Brain pericyte (primary cell): ENCODE measurements at regions not wholly inside any gene's neighbourhood (a gene's known extent, or its start where the extent isn't known, plus 50 kb on each side); places are given as distances from the start of the nearest gene placed in this dataset.

Experiments
- DNase-seq: peaks from one replicate; pipeline ENCODE4 v3.0.0-alpha.2; 2012; ENCODE audit warnings: low read depth, low spot score

DNA sequence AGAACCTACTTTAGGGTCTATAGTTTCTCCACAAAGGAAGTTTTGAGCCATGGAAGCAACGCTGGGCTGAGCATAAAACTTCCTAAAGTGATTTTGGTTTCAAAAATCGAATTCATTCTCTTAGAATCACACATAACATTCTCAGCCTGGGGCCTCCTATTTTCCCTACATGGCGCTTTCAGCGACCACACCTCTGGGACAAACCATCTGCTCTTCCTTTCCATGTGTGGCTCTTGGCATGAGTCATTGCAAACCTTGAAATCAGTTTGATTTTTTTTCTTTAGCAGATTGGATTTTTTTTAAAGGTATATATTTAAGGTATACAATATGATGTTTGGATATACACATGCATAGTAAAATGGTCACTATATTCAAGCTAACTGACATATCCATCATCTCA lies 72.5 kb upstream of the APCDD1 start:
- no peak for DNase-seq

GRCh38 chr18:10386049-10386448 lies 68.4 kb upstream of the APCDD1 start:
- no peak for DNase-seq

DNA sequence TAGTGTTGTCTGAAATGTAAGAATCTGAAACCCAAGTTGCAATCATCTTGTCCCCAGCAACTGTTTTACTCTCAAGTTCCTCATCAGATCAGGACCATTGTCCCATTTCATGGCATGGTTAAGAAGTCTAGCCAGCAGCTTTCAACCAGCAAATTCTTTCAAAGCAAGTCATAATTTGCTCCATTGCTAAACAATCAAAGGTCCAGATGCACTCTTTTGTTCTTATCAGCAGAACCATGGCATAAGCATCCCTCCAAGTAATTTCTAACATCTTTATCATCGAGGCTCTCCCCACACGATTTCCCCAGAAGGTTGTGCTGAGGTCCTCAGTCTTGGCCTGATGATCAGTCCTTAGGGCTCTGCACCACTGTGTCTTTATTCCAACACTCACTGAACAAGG lies 67.5 kb upstream of the APCDD1 start:
- no peak for DNase-seq

- no peak for DNase-seq
These were observed 67.0 kb upstream of the APCDD1 start for GRCh38 chr18:10387399-10387798.

DNA sequence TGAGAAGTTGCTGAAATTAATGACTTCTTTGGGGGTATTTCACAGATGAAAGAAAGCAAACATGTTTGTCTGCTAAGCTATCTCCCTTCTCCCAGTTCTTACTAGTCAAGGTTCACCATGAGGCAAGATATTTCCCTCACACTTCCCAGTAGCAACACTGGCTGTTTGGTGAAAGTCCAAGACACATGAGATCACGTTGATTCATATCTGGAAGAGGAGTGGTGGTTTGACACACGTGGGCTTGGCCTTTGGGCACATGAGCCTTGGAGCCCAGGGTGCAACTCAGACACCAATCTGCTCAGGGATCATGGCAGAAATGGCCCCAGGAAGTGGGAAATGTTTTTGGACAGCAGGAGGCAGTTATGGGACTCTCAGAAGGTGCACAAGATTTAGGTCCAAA lies 66.1 kb upstream of the APCDD1 start:
- no peak for DNase-seq

DNA sequence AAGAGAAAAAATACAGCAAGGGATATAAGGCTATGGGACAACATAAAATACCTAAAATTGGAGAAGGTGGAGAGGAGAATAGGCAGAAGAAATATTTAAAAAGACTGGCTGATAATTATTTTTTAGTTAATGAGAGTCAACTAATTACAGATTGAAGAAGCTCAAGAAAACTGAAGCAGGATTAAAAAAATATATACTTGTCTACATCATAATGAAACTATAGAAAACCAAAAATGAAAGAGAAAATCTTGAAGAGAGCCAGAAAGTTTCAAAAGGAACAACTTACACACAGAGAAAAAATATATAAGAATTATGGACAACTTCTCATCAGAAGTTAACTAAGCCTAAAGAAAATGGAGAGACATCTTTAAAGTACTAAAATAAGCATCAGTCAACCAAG lies 62.9 kb upstream of the APCDD1 start:
- no peak for DNase-seq

DNA sequence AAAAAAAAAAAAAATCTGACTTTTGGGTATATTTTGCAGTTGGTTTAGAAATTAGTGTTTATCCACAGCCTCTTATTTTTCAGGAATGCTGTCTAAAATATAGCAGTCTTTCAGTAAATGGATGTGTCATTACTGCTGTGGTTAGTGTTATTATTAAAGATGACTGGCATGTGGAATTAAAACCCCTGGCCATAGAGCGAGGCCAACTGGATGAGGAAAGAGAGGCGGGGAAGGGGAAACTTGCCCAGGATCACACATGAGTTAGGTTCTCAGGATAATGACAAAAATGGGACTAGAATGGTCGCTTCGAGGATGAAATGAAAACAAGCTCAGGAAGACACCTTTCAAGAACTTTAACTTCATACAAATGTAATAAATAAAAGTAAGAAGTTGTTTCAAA lies 57.4 kb upstream of the APCDD1 start:
- no peak for DNase-seq

DNA sequence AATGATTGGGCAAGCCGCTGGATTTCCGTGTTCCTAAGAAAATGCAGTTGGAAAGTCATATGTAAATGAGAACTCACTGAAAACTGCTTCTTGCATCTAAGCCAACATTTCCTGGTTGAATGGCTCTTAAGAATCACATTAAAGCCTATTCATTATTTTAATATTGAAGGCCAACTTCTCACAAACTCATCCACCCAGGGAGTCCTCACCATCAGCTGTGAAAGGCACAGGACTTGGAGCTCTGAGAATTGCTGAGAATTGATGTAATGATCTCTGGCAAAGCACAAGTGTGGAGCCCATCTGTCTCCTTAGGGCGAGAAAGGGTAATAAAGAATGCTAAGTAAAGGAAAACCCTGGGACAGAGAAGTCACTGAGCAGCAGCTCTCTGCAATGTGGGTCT lies 55.9 kb upstream of the APCDD1 start:
- DNase-seq, result no peak

- DNase-seq, result no peak
These were observed 55.0 kb upstream of the APCDD1 start for GRCh38 chr18:10399465-10399864.

DNA sequence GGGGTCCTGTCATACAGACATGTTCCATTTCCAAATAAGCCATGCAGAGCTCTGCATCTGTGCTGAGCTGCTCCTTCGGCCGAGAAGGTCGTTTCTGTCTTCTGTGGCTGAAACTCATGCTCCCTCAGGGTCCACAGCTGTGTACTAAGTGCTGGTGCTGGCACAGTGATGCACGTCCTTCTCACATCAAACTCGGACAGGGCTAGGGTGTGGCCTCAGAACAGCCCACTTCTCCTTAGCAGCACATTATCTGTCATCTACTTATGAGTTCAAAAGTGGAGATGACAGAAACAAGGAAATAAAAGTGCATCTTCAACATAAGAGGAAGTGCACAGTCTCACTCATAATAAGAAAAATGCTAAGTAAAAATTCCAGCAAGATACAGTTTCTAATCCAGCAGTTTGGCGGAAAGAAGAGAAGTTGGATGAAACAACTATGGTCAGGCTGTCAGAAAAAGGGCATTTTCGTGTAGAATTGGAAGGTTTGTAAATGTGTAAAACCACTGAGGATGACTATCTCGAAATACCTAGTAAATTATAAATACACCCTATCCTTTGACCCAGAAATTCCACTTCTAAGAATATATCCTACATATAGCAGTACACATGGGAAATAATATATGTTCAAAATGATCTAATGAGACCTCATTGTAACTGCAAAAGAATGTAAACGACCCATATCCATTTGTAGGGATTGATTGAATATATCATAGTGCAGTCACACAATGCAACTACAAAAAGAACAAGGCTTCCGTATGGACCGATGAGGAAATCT lies 53.7 kb upstream of the APCDD1 start:
- no peak for DNase-seq

DNA sequence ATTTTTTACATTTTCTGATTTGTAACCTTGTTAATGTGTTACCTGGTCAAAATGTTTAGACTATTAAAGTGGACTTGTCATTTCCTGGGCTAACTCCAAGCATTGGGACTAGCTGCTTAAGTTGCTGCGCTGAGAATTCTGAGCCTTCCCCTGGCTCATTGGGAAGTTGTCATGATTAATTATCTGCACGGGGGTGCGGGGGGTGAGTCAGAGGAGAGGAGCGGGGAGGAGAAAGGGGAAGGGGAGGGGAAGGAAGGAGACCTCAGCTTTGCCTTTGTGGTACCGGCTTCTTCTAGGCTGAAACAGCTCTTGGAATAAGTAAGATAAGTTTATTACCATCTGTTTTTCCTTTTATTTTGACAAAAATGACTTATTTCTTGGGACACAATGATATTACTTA lies 52.9 kb upstream of the APCDD1 start:
- no peak for DNase-seq

GRCh38 chr18:10401930-10402329 lies 52.5 kb upstream of the APCDD1 start:
- DNase-seq, result no peak

DNA sequence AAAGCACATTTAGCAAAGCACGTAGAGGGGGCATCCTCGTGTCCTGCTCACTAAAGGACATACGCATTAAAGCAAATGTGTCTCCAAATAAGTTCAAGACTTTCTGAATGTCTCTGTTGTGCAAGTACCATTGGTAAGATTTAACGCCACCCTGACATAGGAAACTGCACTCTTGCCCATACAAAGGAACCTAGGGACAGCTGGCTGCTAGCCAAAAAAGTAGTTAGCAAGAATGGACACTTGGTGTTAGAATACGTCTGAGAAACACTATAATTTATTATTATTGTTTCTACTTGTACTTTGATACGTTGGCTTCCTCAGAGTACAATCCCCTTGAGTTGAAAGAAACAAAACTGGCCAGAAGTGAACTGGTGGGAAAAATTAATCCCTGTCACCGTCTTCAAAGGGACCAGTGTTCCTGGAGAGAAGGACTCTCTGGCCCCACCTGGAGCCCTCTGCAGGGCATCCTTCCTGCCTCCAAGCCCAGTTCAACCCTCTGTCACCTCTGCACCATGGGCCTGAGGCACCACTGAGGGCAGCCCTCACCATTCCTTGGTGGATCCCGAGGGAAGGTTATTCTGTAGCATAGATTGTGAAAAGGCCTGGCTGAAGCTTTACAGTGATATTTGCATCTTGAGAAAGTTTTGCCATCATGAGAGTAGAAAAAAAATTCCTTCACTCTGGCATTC lies 51.4 kb upstream of the APCDD1 start:
- no peak for DNase-seq

DNA sequence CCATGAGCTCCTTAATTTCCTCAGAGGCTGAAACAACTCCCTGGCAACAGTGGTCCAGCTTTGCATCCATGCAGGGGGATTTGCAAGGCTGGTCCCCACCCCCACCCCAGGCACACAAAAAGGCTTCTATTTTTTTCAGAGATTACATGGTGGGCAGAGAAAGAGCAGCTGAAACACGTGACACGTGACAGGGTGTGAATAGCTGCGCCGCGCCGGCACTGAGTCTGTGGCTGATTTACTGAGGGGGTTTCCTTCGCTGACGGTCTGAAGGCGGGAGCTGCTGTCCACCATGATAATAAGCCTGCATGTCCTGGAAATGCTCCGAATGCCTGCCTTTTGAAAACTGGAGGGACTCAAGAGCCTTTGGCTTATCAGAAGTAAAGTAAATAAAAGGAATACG lies 50.7 kb upstream of the APCDD1 start:
- no peak for DNase-seq

GRCh38 chr18:10404168-10404567 lies 50.3 kb upstream of the APCDD1 start:
- no peak for DNase-seq
